GM12872 (cell line): ENCODE measurements at regions not wholly inside any gene's neighbourhood (a gene's known extent, or its start where the extent isn't known, plus 50 kb on each side); places are given as distances from the start of the nearest gene placed in this dataset.

Source experiments
- CTCF ChIP-seq: IDR thresholded peaks from 3 replicates; pipeline ENCODE4 v1.5.1; 2011; ENCODE audit warnings: low read depth, mild to moderate bottlenecking, low read length, moderate library complexity; ENCODE audit not compliant: insufficient read depth

- no peak for TF ChIP-seq CTCF
Measured at GRCh38 chr4:57199267-57199666, 89.1 kb upstream of the IGFBP7 start.

GRCh38 chr4:57195622-57196021 lies 85.4 kb upstream of the IGFBP7 start:
- no peak for TF ChIP-seq CTCF

- no peak for TF ChIP-seq CTCF
Measured at GRCh38 chr4:57194068-57194611, 84.0 kb upstream of the IGFBP7 start.

GRCh38 chr4:57193209-57193810 lies 83.1 kb upstream of the IGFBP7 start:
- no peak for TF ChIP-seq CTCF

GRCh38 chr4:57191523-57192034 lies 81.4 kb upstream of the IGFBP7 start:
- no peak for TF ChIP-seq CTCF

GRCh38 chr4:57190601-57191481 lies 80.7 kb upstream of the IGFBP7 start:
- peak; percentile 88 for TF ChIP-seq CTCF

GRCh38 chr4:57187246-57187645 lies 77.1 kb upstream of the IGFBP7 start:
- TF ChIP-seq CTCF = no peak
